Astrocyte of the spinal cord (primary cell): ENCODE measurements at regions not wholly inside any gene's neighbourhood (a gene's known extent, or its start where the extent isn't known, plus 50 kb on each side); places are given as distances from the start of the nearest gene placed in this dataset.

Source experiments
- DNase-seq: peaks from one replicate; pipeline ENCODE4 v3.0.0; 2011; ENCODE audit warnings: low read depth, low spot score
- H3K4me3 ChIP-seq: 2 replicates; pipeline ENCODE4 v1.5.1; 2011; ENCODE audit warnings: low read depth, mild to moderate bottlenecking, low read length, moderate library complexity
- CTCF ChIP-seq: IDR thresholded peaks from 2 replicates; pipeline ENCODE4 v1.5.1; 2012; ENCODE audit warnings: low read depth, mild to moderate bottlenecking, low read length, inconsistent platforms
- in situ Hi-C: cut with HindIII; loops from 2 replicates; pipeline ENCODE4 v1.10.0; 2017; ENCODE audit warnings: low sequenced_read_pairs

GRCh38 chr1:215005656-215006345 lies 76.7 kb upstream of the KCNK2 start:
- no peak for DNase-seq
- TF ChIP-seq CTCF: no peak
- peak overlapping the region; percentile 4 for H3K4me3 ChIP-seq
- in situ Hi-C loops: no loop called here

- H3K4me3 ChIP-seq: no peak overlapping the region
- in situ Hi-C loops: no loop called here
- no peak for DNase-seq
- TF ChIP-seq CTCF: no peak
These were observed 74.7 kb upstream of the KCNK2 start for GRCh38 chr1:215007880-215008279.

GRCh38 chr1:215018555-215018954 lies 64.0 kb upstream of the KCNK2 start:
- H3K4me3 ChIP-seq: no peak overlapping the region
- DNase-seq: peak; percentile 68
- no peak for TF ChIP-seq CTCF
- in situ Hi-C loops: no loop called here

- DNase-seq: no peak
- no peak for TF ChIP-seq CTCF
- no peak overlapping the region for H3K4me3 ChIP-seq
- in situ Hi-C loops: no loop called here
These were observed 60.3 kb upstream of the KCNK2 start for GRCh38 chr1:215022204-215022603.

GRCh38 chr1:215022741-215023141 lies 59.8 kb upstream of the KCNK2 start:
- no peak overlapping the region for H3K4me3 ChIP-seq
- in situ Hi-C loops: no loop called here
- peak; percentile 47 for DNase-seq
- no peak for TF ChIP-seq CTCF

- no peak for TF ChIP-seq CTCF
- DNase-seq: no peak
- in situ Hi-C loops: no loop called here
- H3K4me3 ChIP-seq: no peak overlapping the region
These were observed 59.2 kb upstream of the KCNK2 start for GRCh38 chr1:215023155-215023832.
